Skeletal muscle satellite cell (primary cell): ENCODE measurements at regions not wholly inside any gene's neighbourhood (a gene's known extent, or its start where the extent isn't known, plus 50 kb on each side); places are given as distances from the start of the nearest gene placed in this dataset.

Source experiments
- H3K27me3 ChIP-seq: 2 replicates; pipeline ENCODE4 v1.7.0; 2013; ENCODE audit warnings: low read length; ENCODE audit not compliant: control insufficient read depth, insufficient read depth
- H3K36me3 ChIP-seq: 2 replicates; pipeline ENCODE4 v1.7.0; 2013; ENCODE audit warnings: mild to moderate bottlenecking, control low read depth, low read length; ENCODE audit not compliant: insufficient read depth
- H3K4me1 ChIP-seq: 2 replicates; pipeline ENCODE4 v1.7.0; 2013; ENCODE audit warnings: low read length; ENCODE audit not compliant: control insufficient read depth, insufficient read depth
- H3K4me2 ChIP-seq: 2 replicates; pipeline ENCODE4 v1.7.0; 2013; ENCODE audit warnings: mild to moderate bottlenecking, low read length
- H3K4me3 ChIP-seq: 2 replicates; pipeline ENCODE4 v1.7.0; 2013; ENCODE audit warnings: low read length
- H3K9ac ChIP-seq: 2 replicates; pipeline ENCODE4 v1.7.0; 2013; ENCODE audit warnings: mild to moderate bottlenecking, low read depth, low read length, moderate library complexity
- H3K9me3 ChIP-seq: replicated peaks from 2 replicates; pipeline ENCODE4 v1.7.0; 2013; ENCODE audit warnings: mild to moderate bottlenecking, control low read depth, low read length

- H3K4me3 ChIP-seq, result no peak overlapping the region
- H3K27me3 ChIP-seq, result no peaks in the 10 kb centered on the region
- H3K4me1 ChIP-seq, result no peaks in the 10 kb centered on the region
- no peaks in the 10 kb centered on the region for H3K9me3 ChIP-seq
- no peak overlapping the region for H3K4me2 ChIP-seq
- H3K36me3 ChIP-seq, result no peaks in the 10 kb centered on the region
- H3K9ac ChIP-seq, result no peak overlapping the region
Measured at GRCh38 chr18:71485611-71486010, 1058.5 kb downstream of the CBLN2 start.

GRCh38 chr18:71471963-71472725, 1072.0 kb downstream of the CBLN2 start:
- no peaks in the 10 kb centered on the region for H3K27me3 ChIP-seq
- no peaks in the 10 kb centered on the region for H3K4me1 ChIP-seq
- no peaks in the 10 kb centered on the region for H3K36me3 ChIP-seq
- no peak overlapping the region for H3K4me3 ChIP-seq
- H3K9me3 ChIP-seq, result peaks cover under 1% of the 10 kb centered on the region
- no peak overlapping the region for H3K4me2 ChIP-seq
- H3K9ac ChIP-seq, result no peak overlapping the region

- no peaks in the 10 kb centered on the region for H3K36me3 ChIP-seq
- H3K9me3 ChIP-seq, result no peaks in the 10 kb centered on the region
- H3K4me3 ChIP-seq, result no peak overlapping the region
- no peak overlapping the region for H3K4me2 ChIP-seq
- no peaks in the 10 kb centered on the region for H3K4me1 ChIP-seq
- H3K9ac ChIP-seq, result no peak overlapping the region
- H3K27me3 ChIP-seq, result no peaks in the 10 kb centered on the region
Measured at GRCh38 chr18:71456206-71456605, 1087.9 kb downstream of the CBLN2 start.

GRCh38 chr18:71450257-71450656, 1093.9 kb downstream of the CBLN2 start:
- no peak overlapping the region for H3K9ac ChIP-seq
- no peaks in the 10 kb centered on the region for H3K9me3 ChIP-seq
- H3K27me3 ChIP-seq, result no peaks in the 10 kb centered on the region
- H3K4me3 ChIP-seq, result no peak overlapping the region
- no peaks in the 10 kb centered on the region for H3K36me3 ChIP-seq
- H3K4me1 ChIP-seq, result no peaks in the 10 kb centered on the region
- no peak overlapping the region for H3K4me2 ChIP-seq

- no peaks in the 10 kb centered on the region for H3K27me3 ChIP-seq
- H3K36me3 ChIP-seq, result no peaks in the 10 kb centered on the region
- H3K4me1 ChIP-seq, result no peaks in the 10 kb centered on the region
- no peak overlapping the region for H3K9ac ChIP-seq
- no peak overlapping the region for H3K4me3 ChIP-seq
- no peaks in the 10 kb centered on the region for H3K9me3 ChIP-seq
- no peak overlapping the region for H3K4me2 ChIP-seq
Measured at GRCh38 chr18:71443706-71444480, 1100.2 kb downstream of the CBLN2 start.

GRCh38 chr18:71442731-71443141, 1101.4 kb downstream of the CBLN2 start:
- Histone ChIP-seq H3K4me2 (no peak overlapping the region), H3K9me3 (peaks cover 8% of the 10 kb centered on the region), H3K4me3 (no peak overlapping the region), H3K9ac (no peak overlapping the region), H3K27me3 (no peaks in the 10 kb centered on the region), H3K36me3 (no peaks in the 10 kb centered on the region), H3K4me1 (no peaks in the 10 kb centered on the region)

GRCh38 chr18:71441156-71441555, 1103.0 kb downstream of the CBLN2 start:
- no peaks in the 10 kb centered on the region for H3K4me1 ChIP-seq
- no peak overlapping the region for H3K9ac ChIP-seq

GRCh38 chr18:71437511-71437910, 1106.6 kb downstream of the CBLN2 start:
- Histone ChIP-seq H3K36me3 (no peaks in the 10 kb centered on the region), H3K4me1 (no peaks in the 10 kb centered on the region), H3K4me3 (no peak overlapping the region), H3K4me2 (no peak overlapping the region), H3K9ac (no peak overlapping the region), H3K9me3 (peaks cover 8% of the 10 kb centered on the region), H3K27me3 (no peaks in the 10 kb centered on the region)

More at GRCh38 chr18:71441156-71441555, 1103.0 kb downstream of the CBLN2 start:
- H3K36me3 ChIP-seq, result no peaks in the 10 kb centered on the region
- H3K4me3 ChIP-seq, result no peak overlapping the region
- no peaks in the 10 kb centered on the region for H3K27me3 ChIP-seq
- H3K4me2 ChIP-seq, result no peak overlapping the region
- H3K9me3 ChIP-seq, result peaks cover 8% of the 10 kb centered on the region

GRCh38 chr18:71433373-71433772, 1110.8 kb downstream of the CBLN2 start:
- Histone ChIP-seq H3K4me2 (no peak overlapping the region), H3K9ac (no peak overlapping the region), H3K4me1 (no peaks in the 10 kb centered on the region), H3K27me3 (no peaks in the 10 kb centered on the region), H3K4me3 (no peak overlapping the region), H3K36me3 (no peaks in the 10 kb centered on the region), H3K9me3 (peaks cover 4% of the 10 kb centered on the region)

- H3K27me3 ChIP-seq, result no peaks in the 10 kb centered on the region
- H3K36me3 ChIP-seq, result no peaks in the 10 kb centered on the region
- H3K4me3 ChIP-seq, result no peak overlapping the region
- no peak overlapping the region for H3K4me2 ChIP-seq
- no peak overlapping the region for H3K9ac ChIP-seq
- H3K9me3 ChIP-seq, result no peaks in the 10 kb centered on the region
- no peaks in the 10 kb centered on the region for H3K4me1 ChIP-seq
Measured at GRCh38 chr18:71431689-71432088, 1112.5 kb downstream of the CBLN2 start.

GRCh38 chr18:71431171-71431570, 1113.0 kb downstream of the CBLN2 start:
- Histone ChIP-seq H3K9ac (no peak overlapping the region), H3K4me1 (no peaks in the 10 kb centered on the region), H3K4me2 (no peak overlapping the region), H3K9me3 (no peaks in the 10 kb centered on the region), H3K27me3 (no peaks in the 10 kb centered on the region), H3K4me3 (no peak overlapping the region), H3K36me3 (no peaks in the 10 kb centered on the region)
